ENCODE measurements at regions not wholly inside any gene's neighbourhood (a gene's known extent, or its start where the extent isn't known, plus 50 kb on each side); places are given as distances from the start of the nearest gene placed in this dataset.

DNA sequence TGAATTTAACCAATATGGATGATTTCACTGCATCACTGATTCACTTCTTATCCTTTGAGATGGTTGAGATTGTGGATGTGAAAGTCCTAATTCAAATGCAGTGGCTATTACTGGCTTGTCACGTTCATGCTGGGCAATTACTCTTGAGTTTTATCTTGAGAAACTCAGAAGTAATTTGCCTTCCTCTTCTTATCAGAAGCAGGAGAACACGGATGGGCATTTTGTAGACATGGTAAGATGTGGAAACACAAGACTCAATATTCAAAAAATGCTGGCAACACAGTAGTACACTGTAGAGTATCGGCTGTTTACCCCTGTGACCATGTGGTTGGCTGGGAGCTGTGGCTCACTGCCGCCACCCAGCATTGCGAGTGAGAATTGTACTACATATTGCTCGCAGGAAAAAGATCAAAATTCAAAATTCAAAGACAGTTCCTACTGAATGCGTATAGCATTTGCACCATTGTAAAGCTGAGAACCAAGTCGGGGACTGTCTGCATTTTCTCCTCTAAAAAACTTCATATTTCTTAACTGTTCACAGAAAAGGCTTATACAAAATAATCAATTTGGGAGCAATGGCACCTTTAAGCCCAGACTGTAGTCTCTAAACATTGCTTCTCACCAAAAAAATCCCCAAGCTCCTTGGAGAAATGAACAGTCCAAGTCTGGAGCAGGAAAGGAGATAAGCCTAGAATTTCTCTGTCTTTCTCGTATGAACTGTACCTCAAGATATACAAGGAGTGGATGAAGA lies 61.9 kb upstream of the ELOVL5 start:
- H3K4me3 Mint-ChIP-seq: no peak overlapping the region
- peak; percentile 100 for ATAC-seq
- H3K27ac Mint-ChIP-seq: no peak overlapping the region
- no peaks in the 10 kb centered on the region for H3K27me3 Mint-ChIP-seq
- H3K36me3 Mint-ChIP-seq (ENCODE audit: low read depth): no peaks in the 10 kb centered on the region
- peak; percentile 40 to 54 (median 46) for DNase-seq
- H3K4me1 Mint-ChIP-seq: peaks cover 6% of the 10 kb centered on the region
- no peaks in the 10 kb centered on the region for H3K9me3 ChIP-seq (ENCODE audit: control insufficient read depth, low read length, poor library complexity, severe bottlenecking)

DNA sequence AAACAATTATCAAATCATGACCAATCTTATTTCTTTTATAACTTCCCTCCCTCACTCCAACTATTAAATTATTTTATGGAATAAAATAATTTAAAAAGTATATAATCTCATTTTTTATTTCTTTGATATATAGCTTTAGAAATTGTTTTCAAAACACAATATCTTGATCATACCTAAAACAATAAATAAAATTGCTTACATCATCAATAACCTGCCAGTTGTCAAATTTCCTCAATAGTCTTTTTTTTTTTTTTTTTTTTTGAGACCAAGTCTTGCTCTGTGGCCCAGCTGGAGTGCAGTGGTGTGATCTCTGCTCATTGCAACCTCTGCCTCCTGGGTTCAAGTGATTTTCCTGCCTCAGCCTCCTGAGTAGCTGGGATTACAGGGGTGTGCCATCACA lies 60.1 kb upstream of the ELOVL5 start:
- peaks cover 6% of the 10 kb centered on the region for H3K4me1 Mint-ChIP-seq
- DNase-seq: no peak

DNA sequence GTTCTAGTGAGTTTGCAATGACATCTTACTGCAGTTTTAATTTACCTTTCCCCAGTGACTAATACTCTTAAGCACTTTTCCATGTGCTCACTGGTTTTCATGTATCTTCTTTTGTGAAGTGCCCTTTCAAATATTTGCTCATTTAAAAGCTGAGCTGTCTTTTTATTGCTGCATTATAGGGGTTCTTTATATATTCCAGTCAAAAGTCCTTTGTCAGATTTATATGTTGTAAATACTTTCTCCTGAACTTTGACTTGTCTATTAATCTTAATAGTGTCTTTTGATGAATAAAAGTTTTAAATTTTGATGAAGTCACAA lies 50.2 kb upstream of the ELOVL5 start:
- no peak overlapping the region for H3K27ac Mint-ChIP-seq
- no peaks in the 10 kb centered on the region for H3K36me3 Mint-ChIP-seq (ENCODE audit: low read depth)
- ATAC-seq (no peak), DNase-seq (no peak)
- no peaks in the 10 kb centered on the region for H3K4me1 Mint-ChIP-seq
- no peak overlapping the region for H3K4me3 Mint-ChIP-seq
- H3K27me3 Mint-ChIP-seq: no peaks in the 10 kb centered on the region
- no peaks in the 10 kb centered on the region for H3K9me3 ChIP-seq (ENCODE audit: control insufficient read depth, low read length, poor library complexity, severe bottlenecking)

More for the DNA sequence above, 60.1 kb upstream of the ELOVL5 start:
- ATAC-seq: no peak
- Mint-ChIP-seq H3K4me3 (no peak overlapping the region), H3K36me3 (ENCODE audit: low read depth) (no peaks in the 10 kb centered on the region), H3K27me3 (no peaks in the 10 kb centered on the region), H3K27ac (no peak overlapping the region)
- H3K9me3 ChIP-seq (ENCODE audit: control insufficient read depth, low read length, poor library complexity, severe bottlenecking): no peaks in the 10 kb centered on the region

DNA sequence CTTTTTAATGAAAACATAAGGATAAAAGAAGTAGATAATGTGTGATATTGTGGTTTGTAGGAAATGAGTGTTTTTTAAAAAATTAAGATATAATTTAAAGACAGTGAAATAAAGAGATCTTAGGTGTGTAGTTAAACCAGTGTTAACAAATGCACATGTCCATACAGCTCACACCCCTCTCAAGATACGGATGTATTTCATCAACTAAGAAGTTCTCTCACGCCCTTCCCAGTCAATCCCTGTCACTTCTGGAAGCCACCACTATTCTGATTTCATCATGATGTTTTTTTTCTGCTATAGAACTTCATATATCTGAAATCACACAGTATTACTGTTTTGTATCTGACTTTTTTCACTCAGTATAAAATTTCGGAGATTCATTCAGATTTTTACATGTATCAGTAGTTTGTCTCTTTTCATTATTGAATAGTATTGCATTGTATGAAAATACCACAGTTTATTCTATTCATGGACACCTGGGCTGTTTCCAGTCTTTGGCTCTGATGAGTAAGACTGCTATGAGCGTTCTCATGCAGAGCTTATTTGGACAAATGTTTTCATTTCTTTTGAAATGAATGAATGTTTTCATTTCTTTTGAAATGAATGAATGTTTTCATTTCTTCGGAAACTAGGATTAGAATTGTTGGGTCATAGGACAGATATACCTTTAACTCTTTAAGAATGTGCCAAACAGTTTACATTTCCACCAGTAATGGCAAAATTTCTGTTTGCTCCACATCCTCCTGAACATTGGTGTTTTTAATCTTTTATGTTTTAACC lies 49.7 kb upstream of the ELOVL5 start:
- no peaks in the 10 kb centered on the region for H3K9me3 ChIP-seq (ENCODE audit: control insufficient read depth, low read length, poor library complexity, severe bottlenecking)
- Mint-ChIP-seq H3K27me3 (no peaks in the 10 kb centered on the region), H3K4me1 (no peaks in the 10 kb centered on the region), H3K36me3 (ENCODE audit: low read depth) (no peaks in the 10 kb centered on the region), H3K4me3 (no peak overlapping the region), H3K27ac (no peak overlapping the region)
- DNase-seq: no peak
- no peak for ATAC-seq
